OCI-LY7 (cell line): ENCODE measurements at regions not wholly inside any gene's neighbourhood (a gene's known extent, or its start where the extent isn't known, plus 50 kb on each side); places are given as distances from the start of the nearest gene placed in this dataset.

Source experiments
- BruUV-seq: library from RNA; stranded (reverse); fragments of 400-500 nt; replicated peaks from 2 replicates; lab custom pipeline; 2021; lab: Mats Ljungman, UMichigan
- CTCF ChIA-PET: fragments of 300-600 bp; sonication (Branson Sonifier 250); formaldehyde crosslinking; loops from one replicate; lab custom pipeline; 2022; ENCODE audit warnings: antibody characterized with exemption; ENCODE audit not compliant: unreplicated experiment; lab: Charles Lee
- POLR2A ChIA-PET: fragments of 300-600 bp; sonication (Branson Sonifier 250); formaldehyde crosslinking; loops from one replicate; lab custom pipeline; 2022; ENCODE audit warnings: antibody characterized with exemption; lab: Charles Lee
- DNase-seq: peaks from one replicate; pipeline ENCODE4 v3.0.0-alpha.2; 2015; ENCODE audit warnings: low spot score
- H2AFZ ChIP-seq: fragments of 200-600 bp; sonication (generic), shearing (Covaris generic); 2 replicates; pipeline ENCODE4 v1.6.1; 2014; ENCODE audit warnings: mild to moderate bottlenecking, antibody characterized with exemption, low read length, moderate library complexity
- H3K27ac ChIP-seq: fragments of 200-600 bp; sonication (generic); 2 replicates; pipeline ENCODE4 v1.5.1; 2014; ENCODE audit warnings: mixed run types, low read depth, mild to moderate bottlenecking, moderate library complexity, low read length, inconsistent platforms; ENCODE audit not compliant: poor library complexity, severe bottlenecking
- H3K36me3 ChIP-seq: fragments of 200-600 bp; sonication (generic); 2 replicates; pipeline ENCODE4 v1.6.1; 2014; ENCODE audit warnings: mild to moderate bottlenecking, antibody characterized with exemption, low read length, moderate library complexity, mixed read lengths; ENCODE audit not compliant: insufficient read depth
- H3K4me1 ChIP-seq: fragments of 200-600 bp; sonication (generic); 2 replicates; pipeline ENCODE4 v1.5.1; 2014; ENCODE audit warnings: mild to moderate bottlenecking, low read length; ENCODE audit not compliant: insufficient read depth, poor library complexity, severe bottlenecking
- H3K4me2 ChIP-seq: fragments of 200-600 bp; sonication (generic); 2 replicates; pipeline ENCODE4 v1.6.1; 2014; ENCODE audit warnings: mild to moderate bottlenecking, low read length
- H3K4me3 ChIP-seq: fragments of 200-600 bp; sonication (generic); 2 replicates; pipeline ENCODE4 v1.5.1; 2014; ENCODE audit warnings: mild to moderate bottlenecking, low read depth, low read length; ENCODE audit not compliant: poor library complexity, severe bottlenecking
- H3K79me2 ChIP-seq: fragments of 200-600 bp; sonication (generic); 2 replicates; pipeline ENCODE4 v1.6.1; 2016; ENCODE audit warnings: low read depth, mild to moderate bottlenecking, low read length, moderate library complexity, mixed read lengths; ENCODE audit not compliant: insufficient read depth
- H3K9me2 ChIP-seq: fragments of 200-600 bp; sonication (generic); 2 replicates; pipeline ENCODE4 v1.6.1; 2016; ENCODE audit warnings: mild to moderate bottlenecking, low read length, mixed read lengths; ENCODE audit not compliant: insufficient read depth
- H3K9me3 ChIP-seq: fragments of 200-600 bp; sonication (generic); 2 replicates; pipeline ENCODE4 v1.6.1; 2014; ENCODE audit warnings: mild to moderate bottlenecking, mixed run types, low read length, mixed read lengths
- H4K20me1 ChIP-seq: fragments of 200-600 bp; sonication (generic); 2 replicates; pipeline ENCODE4 v1.6.1; 2014; ENCODE audit warnings: mild to moderate bottlenecking, antibody characterized with exemption, low read length, moderate library complexity, mixed read lengths; ENCODE audit not compliant: insufficient read depth
- EZH2phosphoT487 ChIP-seq: fragments of 200-600 bp; sonication (generic); IDR thresholded peaks from 2 replicates; pipeline ENCODE4 v1.6.1; 2018; ENCODE audit warnings: low read depth, borderline replicate concordance, mild to moderate bottlenecking, mixed run types, antibody characterized with exemption, low read length, moderate library complexity, mixed read lengths
- intact Hi-C: fragments of 100-400 bp; cut with micrococcal nuclease; formaldehyde crosslinking; loops from one replicate; pipeline ENCODE4 v1.10.0; 2022; ENCODE audit not compliant: unreplicated experiment
- TF ChIP-seq, protein P1 (sequence below): fragments of 200-600 bp; sonication (generic); conservative IDR thresholded peaks from 2 replicates; pipeline ENCODE4 v1.5.1; 2014; ENCODE audit warnings: mild to moderate bottlenecking, antibody characterized with exemption, low read length, moderate library complexity, mixed read lengths

DNA sequence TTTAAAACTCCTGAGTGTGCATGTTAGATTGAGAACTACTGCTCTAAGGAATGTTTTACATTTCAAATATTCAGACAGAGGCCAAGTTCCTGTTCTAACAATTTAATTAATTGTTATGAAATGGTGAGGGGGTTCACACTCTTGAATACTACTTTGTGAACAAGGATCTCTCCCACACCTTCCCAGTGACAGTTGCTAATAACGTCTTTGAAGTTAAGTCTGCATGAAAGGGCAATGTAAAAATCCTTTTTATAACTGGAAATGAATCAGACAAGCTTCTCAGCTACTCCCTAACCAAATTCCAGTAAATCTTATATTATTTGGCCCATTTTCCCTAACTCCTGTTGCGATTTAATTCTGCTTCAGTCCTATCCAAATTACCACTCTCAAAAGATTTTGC lies 828.5 kb upstream of the ADAMTS5 start:
- ChIA-PET POLR2A (no interaction called here), CTCF (no interaction called here)
- H3K79me2 ChIP-seq: no peaks in the 10 kb centered on the region
- DNase-seq: no peak
- H2AFZ ChIP-seq: no peak overlapping the region
- H3K36me3 ChIP-seq: no peaks in the 10 kb centered on the region
- H3K9me3 ChIP-seq: no peaks in the 10 kb centered on the region
- H4K20me1 ChIP-seq: no peaks in the 10 kb centered on the region
- no peak overlapping the region for H3K27ac ChIP-seq
- intact Hi-C loops: no loop called here
- H3K9me2 ChIP-seq: no peaks in the 10 kb centered on the region
- BruUV-seq: no TSS peak
- TF ChIP-seq, protein P1, sequence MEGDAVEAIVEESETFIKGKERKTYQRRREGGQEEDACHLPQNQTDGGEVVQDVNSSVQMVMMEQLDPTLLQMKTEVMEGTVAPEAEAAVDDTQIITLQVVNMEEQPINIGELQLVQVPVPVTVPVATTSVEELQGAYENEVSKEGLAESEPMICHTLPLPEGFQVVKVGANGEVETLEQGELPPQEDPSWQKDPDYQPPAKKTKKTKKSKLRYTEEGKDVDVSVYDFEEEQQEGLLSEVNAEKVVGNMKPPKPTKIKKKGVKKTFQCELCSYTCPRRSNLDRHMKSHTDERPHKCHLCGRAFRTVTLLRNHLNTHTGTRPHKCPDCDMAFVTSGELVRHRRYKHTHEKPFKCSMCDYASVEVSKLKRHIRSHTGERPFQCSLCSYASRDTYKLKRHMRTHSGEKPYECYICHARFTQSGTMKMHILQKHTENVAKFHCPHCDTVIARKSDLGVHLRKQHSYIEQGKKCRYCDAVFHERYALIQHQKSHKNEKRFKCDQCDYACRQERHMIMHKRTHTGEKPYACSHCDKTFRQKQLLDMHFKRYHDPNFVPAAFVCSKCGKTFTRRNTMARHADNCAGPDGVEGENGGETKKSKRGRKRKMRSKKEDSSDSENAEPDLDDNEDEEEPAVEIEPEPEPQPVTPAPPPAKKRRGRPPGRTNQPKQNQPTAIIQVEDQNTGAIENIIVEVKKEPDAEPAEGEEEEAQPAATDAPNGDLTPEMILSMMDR: no peak
- no peak for TF ChIP-seq EZH2phosphoT487
- H3K4me2 ChIP-seq: no peak overlapping the region
- no peak overlapping the region for H3K4me3 ChIP-seq
- no peaks in the 10 kb centered on the region for H3K4me1 ChIP-seq

DNA sequence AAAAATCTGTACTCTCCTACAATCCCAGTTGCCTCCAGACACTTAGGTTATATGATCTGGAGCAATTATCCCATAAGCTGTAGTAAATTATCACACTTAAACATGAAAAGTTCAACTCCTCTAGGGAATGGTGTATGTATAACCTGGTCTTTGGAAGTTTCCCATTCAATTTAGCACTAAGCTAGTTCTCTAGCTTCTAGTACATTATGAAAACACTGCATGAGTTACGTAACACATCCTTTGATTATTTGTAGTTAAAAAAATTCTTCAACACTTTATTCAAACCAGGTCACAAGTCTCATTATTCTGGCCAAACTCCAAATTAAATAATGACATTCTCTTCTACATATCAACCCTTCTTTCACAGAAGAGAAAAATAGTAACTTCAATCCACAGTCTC lies 827.0 kb upstream of the ADAMTS5 start:
- H3K4me1 ChIP-seq: no peaks in the 10 kb centered on the region
- H3K4me2 ChIP-seq: no peak overlapping the region
- ChIA-PET CTCF (no interaction called here), POLR2A (no interaction called here)
- H3K36me3 ChIP-seq: no peaks in the 10 kb centered on the region
- no peaks in the 10 kb centered on the region for H4K20me1 ChIP-seq
- intact Hi-C loops: no loop called here
- no peaks in the 10 kb centered on the region for H3K9me3 ChIP-seq
- BruUV-seq: no TSS peak
- no peaks in the 10 kb centered on the region for H3K79me2 ChIP-seq
- H3K9me2 ChIP-seq: no peaks in the 10 kb centered on the region
- no peak for TF ChIP-seq EZH2phosphoT487
- no peak for DNase-seq
- no peak overlapping the region for H3K27ac ChIP-seq
- H3K4me3 ChIP-seq: no peak overlapping the region
- H2AFZ ChIP-seq: no peak overlapping the region

DNA sequence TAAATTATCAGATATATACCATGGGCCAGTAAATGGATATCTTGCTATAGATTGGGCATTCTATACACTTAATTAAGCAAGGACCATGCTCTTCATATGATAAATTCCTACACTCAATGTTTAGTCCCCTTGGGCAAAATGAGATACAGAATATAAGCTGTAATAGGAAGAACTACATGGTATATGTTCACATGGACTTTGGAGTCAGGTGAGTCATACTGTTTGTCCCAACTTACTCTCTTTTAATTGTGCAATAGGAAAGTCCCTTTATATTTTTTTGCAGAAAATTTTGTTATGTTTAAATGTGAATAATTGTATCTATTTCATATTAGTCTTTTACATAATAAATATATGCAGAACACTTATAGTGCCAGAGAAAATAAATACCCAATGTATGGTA lies 820.2 kb upstream of the ADAMTS5 start:
- BruUV-seq: no TSS peak
- H3K9me2 ChIP-seq: no peaks in the 10 kb centered on the region
- no peaks in the 10 kb centered on the region for H4K20me1 ChIP-seq
- no peak overlapping the region for H3K4me2 ChIP-seq
- no peaks in the 10 kb centered on the region for H3K4me1 ChIP-seq
- H3K4me3 ChIP-seq: no peak overlapping the region
- ChIA-PET CTCF (interaction anchor here (0.6 kb wide), 1 partner anchor 25 kb away, joined by 3 read pairs; no protein-coding TSS in a partner anchor), POLR2A (no interaction called here)
- no peaks in the 10 kb centered on the region for H3K79me2 ChIP-seq
- intact Hi-C loops: no loop called here
- no peaks in the 10 kb centered on the region for H3K9me3 ChIP-seq
- H3K36me3 ChIP-seq: no peaks in the 10 kb centered on the region
- TF ChIP-seq EZH2phosphoT487: no peak
- TF ChIP-seq, protein P1: no peak
- H2AFZ ChIP-seq: no peak overlapping the region
- DNase-seq: no peak
- no peak overlapping the region for H3K27ac ChIP-seq
